Tibial nerve (tissue), 4 donors: ENCODE measurements at regions not wholly inside any gene's neighbourhood (a gene's known extent, or its start where the extent isn't known, plus 50 kb on each side); places are given as distances from the start of the nearest gene placed in this dataset.

Experiments
- CTCF ChIP-seq, 5 experiments: fragments of 200-600 bp in 3 of 5; fragments of 450-650 bp in 2 of 5; sonication (generic) in 3 of 5; IDR thresholded peaks; one replicate each; pipeline ENCODE4 v1.5.1; 2016 to 2019; ENCODE audit warnings: antibody characterized with exemption in 5 of 5, mild to moderate bottlenecking in 3 of 5, moderate library complexity in 2 of 5
- EP300 ChIP-seq, 2 donors: sonication (generic); formaldehyde crosslinking; IDR thresholded peaks; one replicate each; pipeline ENCODE4 v1.6.1; 2017; ENCODE audit warnings: antibody characterized with exemption in 2 of 2, mild to moderate bottlenecking in 1 of 2
- POLR2A ChIP-seq, 2 donors: fragments of 450-650 bp; IDR thresholded peaks; one replicate each; pipeline ENCODE4 v1.6.1; 2017; ENCODE audit warnings: antibody characterized with exemption in 2 of 2, mild to moderate bottlenecking in 2 of 2, moderate library complexity in 2 of 2

- no peak for TF ChIP-seq CTCF (IDR thresholded peaks at IDR 0.05)
- TF ChIP-seq POLR2A (IDR thresholded peaks at IDR 0.05), result no peak
- no peak for TF ChIP-seq EP300 (IDR thresholded peaks at IDR 0.05)
These were observed 381.2 kb upstream of the NR3C2 start for GRCh38 chr4:148823419-148823769.
